GM23338 (cell line): ENCODE measurements at regions not wholly inside any gene's neighbourhood (a gene's known extent, or its start where the extent isn't known, plus 50 kb on each side); places are given as distances from the start of the nearest gene placed in this dataset.

Experiments used
- ATAC-seq: fragments of 200-7000 bp; cut with Tn5 transposase; 3 replicates; pipeline ENCODE4 v1.9.1; 2020
- DNase-seq: peaks from one replicate; pipeline ENCODE4 v3.0.0-alpha.2; 2015; ENCODE audit warnings: low spot score
- H2AFZ ChIP-seq: fragments of 200-600 bp; sonication (generic); 2 replicates; pipeline ENCODE4 v1.8.0; 2016; ENCODE audit warnings: antibody characterized with exemption, mild to moderate bottlenecking, moderate library complexity
- H3F3A ChIP-seq: fragments of 200-600 bp; sonication (generic); replicated peaks from 2 replicates; pipeline ENCODE4 v1.8.0; 2017; ENCODE audit warnings: antibody characterized with exemption, mixed run types, low read depth
- H3K27ac ChIP-seq: fragments of 200-600 bp; sonication (generic); 2 replicates; pipeline ENCODE4 v1.6.1; 2016; ENCODE audit warnings: low read depth
- H3K27me3 ChIP-seq: fragments of 200-600 bp; sonication (generic); 2 replicates; pipeline ENCODE4 v1.8.0; 2016; ENCODE audit warnings: mild to moderate bottlenecking, mixed run types, moderate library complexity; ENCODE audit not compliant: insufficient read depth
- H3K36me3 ChIP-seq: fragments of 200-600 bp; sonication (generic); 2 replicates; pipeline ENCODE4 v1.8.0; 2016; ENCODE audit warnings: mild to moderate bottlenecking; ENCODE audit not compliant: insufficient read depth
- H3K4me1 ChIP-seq: fragments of 200-600 bp; sonication (generic); 2 replicates; pipeline ENCODE4 v1.8.0; 2016; ENCODE audit warnings: mild to moderate bottlenecking, moderate library complexity; ENCODE audit not compliant: insufficient read depth
- H3K4me2 ChIP-seq: fragments of 200-600 bp; sonication (generic); 2 replicates; pipeline ENCODE4 v1.7.1; 2017; ENCODE audit warnings: mixed run types
- H3K4me3 ChIP-seq: fragments of 200-600 bp; sonication (generic); 2 replicates; pipeline ENCODE4 v1.6.1; 2016; ENCODE audit warnings: mixed run types
- H3K79me2 ChIP-seq: fragments of 200-600 bp; sonication (generic); replicated peaks from 2 replicates; pipeline ENCODE4 v1.8.0; 2017; ENCODE audit warnings: mild to moderate bottlenecking; ENCODE audit not compliant: insufficient read depth
- H3K9me2 ChIP-seq: fragments of 200-600 bp; sonication (generic); 2 replicates; pipeline ENCODE4 v1.8.0; 2017; ENCODE audit not compliant: insufficient read depth
- H4K20me1 ChIP-seq: fragments of 200-600 bp; sonication (generic); replicated peaks from 2 replicates; pipeline ENCODE4 v1.8.0; 2017; ENCODE audit warnings: mild to moderate bottlenecking; ENCODE audit not compliant: insufficient read depth
- H3K27ac Mint-ChIP-seq: 2 replicates; pipeline ENCODE4 v1.8.0; 2020; ENCODE audit warnings: inconsistent platforms, mild to moderate bottlenecking, moderate library complexity, mixed read lengths
- H3K27me3 Mint-ChIP-seq: 3 replicates; pipeline ENCODE4 v1.8.0; 2022; ENCODE audit warnings: low read depth, mild to moderate bottlenecking, moderate library complexity, mixed read lengths, inconsistent platforms; ENCODE audit not compliant: insufficient read depth, poor library complexity
- H3K36me3 Mint-ChIP-seq: 3 replicates; pipeline ENCODE4 v1.8.0; 2021; ENCODE audit warnings: low read depth, mild to moderate bottlenecking, inconsistent platforms, moderate library complexity, mixed read lengths
- H3K4me1 Mint-ChIP-seq: 3 replicates; pipeline ENCODE4 v1.8.0; 2020; ENCODE audit warnings: mild to moderate bottlenecking, inconsistent platforms, mixed read lengths
- H3K4me3 Mint-ChIP-seq: 3 replicates; pipeline ENCODE4 v1.8.0; 2021; ENCODE audit warnings: moderate library complexity, mild to moderate bottlenecking, inconsistent platforms, mixed read lengths
- H3K9me3 Mint-ChIP-seq: 3 replicates; pipeline ENCODE4 v1.8.0; 2020; ENCODE audit warnings: moderate library complexity, mild to moderate bottlenecking, inconsistent platforms, mixed read lengths
- CREB1 ChIP-seq: fragments of 250-450 bp; sonication (Bioruptor Pico); IDR thresholded peaks from 2 replicates; pipeline ENCODE4 v1.5.0; 2020; ENCODE audit warnings: low read depth, mild to moderate bottlenecking, moderate library complexity
- JUNB ChIP-seq: IDR thresholded peaks from one replicate; pipeline ENCODE4 v1.6.1; 2016; ENCODE audit warnings: antibody characterized with exemption; ENCODE audit not compliant: unreplicated experiment
- NANOG ChIP-seq: IDR thresholded peaks from 2 replicates; pipeline ENCODE4 v1.6.1; 2016; ENCODE audit warnings: antibody characterized with exemption, borderline replicate concordance
- TF ChIP-seq, protein P1 (sequence below): fragments of 250-450 bp; sonication (Bioruptor Pico); IDR thresholded peaks from 2 replicates; pipeline ENCODE4 v1.5.0; 2020; ENCODE audit warnings: mild to moderate bottlenecking, moderate library complexity
- TF ChIP-seq, protein P2 (sequence below): IDR thresholded peaks from 2 replicates; pipeline ENCODE4 v1.6.1; 2016; ENCODE audit warnings: antibody characterized with exemption
- TF ChIP-seq, protein P3 (sequence below): IDR thresholded peaks from one replicate; pipeline ENCODE4 v1.6.1; 2018; ENCODE audit warnings: antibody characterized with exemption; ENCODE audit not compliant: unreplicated experiment

DNA sequence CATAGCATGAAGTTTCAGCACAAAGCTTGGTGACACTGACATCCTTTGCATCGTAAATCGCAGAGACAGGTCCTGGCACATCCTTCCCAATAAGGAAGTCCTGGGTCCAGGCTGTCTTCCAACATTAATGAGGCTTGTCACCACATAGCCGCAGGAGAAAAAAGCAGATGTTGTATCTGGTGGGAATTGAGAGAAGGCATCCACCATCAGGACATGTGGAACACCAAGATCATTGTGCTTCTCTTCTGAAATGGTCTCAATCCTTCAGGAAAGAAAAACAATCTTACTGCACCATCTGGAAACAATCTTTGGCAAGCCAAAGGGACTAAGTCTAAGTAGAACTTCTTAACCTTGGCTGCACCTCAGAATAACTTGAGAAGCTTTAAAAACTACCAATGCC, 119.0 kb upstream of the ARHGAP28 start (continued):
- TF ChIP-seq, protein P1, sequence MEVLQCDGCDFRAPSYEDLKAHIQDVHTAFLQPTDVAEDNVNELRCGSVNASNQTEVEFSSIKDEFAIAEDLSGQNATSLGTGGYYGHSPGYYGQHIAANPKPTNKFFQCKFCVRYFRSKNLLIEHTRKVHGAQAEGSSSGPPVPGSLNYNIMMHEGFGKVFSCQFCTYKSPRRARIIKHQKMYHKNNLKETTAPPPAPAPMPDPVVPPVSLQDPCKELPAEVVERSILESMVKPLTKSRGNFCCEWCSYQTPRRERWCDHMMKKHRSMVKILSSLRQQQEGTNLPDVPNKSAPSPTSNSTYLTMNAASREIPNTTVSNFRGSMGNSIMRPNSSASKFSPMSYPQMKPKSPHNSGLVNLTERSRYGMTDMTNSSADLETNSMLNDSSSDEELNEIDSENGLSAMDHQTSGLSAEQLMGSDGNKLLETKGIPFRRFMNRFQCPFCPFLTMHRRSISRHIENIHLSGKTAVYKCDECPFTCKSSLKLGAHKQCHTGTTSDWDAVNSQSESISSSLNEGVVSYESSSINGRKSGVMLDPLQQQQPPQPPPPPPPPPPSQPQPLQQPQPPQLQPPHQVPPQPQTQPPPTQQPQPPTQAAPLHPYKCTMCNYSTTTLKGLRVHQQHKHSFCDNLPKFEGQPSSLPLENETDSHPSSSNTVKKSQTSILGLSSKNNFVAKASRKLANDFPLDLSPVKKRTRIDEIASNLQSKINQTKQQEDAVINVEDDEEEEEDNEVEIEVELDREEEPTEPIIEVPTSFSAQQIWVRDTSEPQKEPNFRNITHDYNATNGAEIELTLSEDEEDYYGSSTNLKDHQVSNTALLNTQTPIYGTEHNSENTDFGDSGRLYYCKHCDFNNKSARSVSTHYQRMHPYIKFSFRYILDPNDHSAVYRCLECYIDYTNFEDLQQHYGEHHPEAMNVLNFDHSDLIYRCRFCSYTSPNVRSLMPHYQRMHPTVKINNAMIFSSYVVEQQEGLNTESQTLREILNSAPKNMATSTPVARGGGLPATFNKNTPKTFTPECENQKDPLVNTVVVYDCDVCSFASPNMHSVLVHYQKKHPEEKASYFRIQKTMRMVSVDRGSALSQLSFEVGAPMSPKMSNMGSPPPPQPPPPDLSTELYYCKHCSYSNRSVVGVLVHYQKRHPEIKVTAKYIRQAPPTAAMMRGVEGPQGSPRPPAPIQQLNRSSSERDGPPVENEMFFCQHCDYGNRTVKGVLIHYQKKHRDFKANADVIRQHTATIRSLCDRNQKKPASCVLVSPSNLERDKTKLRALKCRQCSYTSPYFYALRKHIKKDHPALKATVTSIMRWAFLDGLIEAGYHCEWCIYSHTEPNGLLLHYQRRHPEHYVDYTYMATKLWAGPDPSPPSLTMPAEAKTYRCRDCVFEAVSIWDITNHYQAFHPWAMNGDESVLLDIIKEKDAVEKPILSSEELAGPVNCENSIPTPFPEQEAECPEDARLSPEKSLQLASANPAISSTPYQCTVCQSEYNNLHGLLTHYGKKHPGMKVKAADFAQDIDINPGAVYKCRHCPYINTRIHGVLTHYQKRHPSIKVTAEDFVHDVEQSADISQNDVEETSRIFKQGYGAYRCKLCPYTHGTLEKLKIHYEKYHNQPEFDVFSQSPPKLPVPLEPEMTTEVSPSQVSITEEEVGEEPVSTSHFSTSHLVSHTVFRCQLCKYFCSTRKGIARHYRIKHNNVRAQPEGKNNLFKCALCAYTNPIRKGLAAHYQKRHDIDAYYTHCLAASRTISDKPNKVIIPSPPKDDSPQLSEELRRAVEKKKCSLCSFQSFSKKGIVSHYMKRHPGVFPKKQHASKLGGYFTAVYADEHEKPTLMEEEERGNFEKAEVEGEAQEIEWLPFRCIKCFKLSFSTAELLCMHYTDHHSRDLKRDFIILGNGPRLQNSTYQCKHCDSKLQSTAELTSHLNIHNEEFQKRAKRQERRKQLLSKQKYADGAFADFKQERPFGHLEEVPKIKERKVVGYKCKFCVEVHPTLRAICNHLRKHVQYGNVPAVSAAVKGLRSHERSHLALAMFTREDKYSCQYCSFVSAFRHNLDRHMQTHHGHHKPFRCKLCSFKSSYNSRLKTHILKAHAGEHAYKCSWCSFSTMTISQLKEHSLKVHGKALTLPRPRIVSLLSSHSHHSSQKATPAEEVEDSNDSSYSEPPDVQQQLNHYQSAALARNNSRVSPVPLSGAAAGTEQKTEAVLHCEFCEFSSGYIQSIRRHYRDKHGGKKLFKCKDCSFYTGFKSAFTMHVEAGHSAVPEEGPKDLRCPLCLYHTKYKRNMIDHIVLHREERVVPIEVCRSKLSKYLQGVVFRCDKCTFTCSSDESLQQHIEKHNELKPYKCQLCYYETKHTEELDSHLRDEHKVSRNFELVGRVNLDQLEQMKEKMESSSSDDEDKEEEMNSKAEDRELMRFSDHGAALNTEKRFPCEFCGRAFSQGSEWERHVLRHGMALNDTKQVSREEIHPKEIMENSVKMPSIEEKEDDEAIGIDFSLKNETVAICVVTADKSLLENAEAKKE (CRISPR knock-in tag) = no peak
- TF ChIP-seq, protein P2, sequence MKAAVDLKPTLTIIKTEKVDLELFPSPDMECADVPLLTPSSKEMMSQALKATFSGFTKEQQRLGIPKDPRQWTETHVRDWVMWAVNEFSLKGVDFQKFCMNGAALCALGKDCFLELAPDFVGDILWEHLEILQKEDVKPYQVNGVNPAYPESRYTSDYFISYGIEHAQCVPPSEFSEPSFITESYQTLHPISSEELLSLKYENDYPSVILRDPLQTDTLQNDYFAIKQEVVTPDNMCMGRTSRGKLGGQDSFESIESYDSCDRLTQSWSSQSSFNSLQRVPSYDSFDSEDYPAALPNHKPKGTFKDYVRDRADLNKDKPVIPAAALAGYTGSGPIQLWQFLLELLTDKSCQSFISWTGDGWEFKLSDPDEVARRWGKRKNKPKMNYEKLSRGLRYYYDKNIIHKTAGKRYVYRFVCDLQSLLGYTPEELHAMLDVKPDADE = no peak

DNA sequence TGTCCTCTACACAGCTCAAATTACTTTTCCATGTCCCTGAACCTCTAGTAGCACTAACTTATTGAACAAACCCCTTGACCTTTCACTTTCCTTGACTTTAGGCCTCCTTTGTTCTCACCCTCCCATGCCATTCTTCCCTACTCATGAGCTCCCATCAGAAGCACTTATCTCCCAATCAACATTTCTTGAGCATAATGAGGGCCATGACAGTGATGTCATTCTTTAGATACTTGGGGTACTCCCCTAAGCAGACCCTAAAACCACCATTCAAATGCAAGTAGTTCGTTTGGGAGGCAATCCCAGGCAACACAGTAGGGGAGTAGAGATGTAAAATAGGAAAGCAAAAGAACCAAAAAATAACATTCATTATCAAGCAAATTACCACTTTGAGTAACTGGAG, 115.9 kb upstream of the ARHGAP28 start:
- ATAC-seq = peak; percentile 90
- DNase-seq = peak; percentile 46
- peaks cover 18% of the 10 kb centered on the region for H3K9me2 ChIP-seq
- Mint-ChIP-seq H3K9me3 (peaks cover 24% of the 10 kb centered on the region), H3K36me3 (peaks cover 26% of the 10 kb centered on the region), H3K4me1 (peaks cover 6% of the 10 kb centered on the region), H3K4me3 (no peak overlapping the region), H3K27ac (no peak overlapping the region), H3K27me3 (peaks cover 6% of the 10 kb centered on the region)
- H3K4me1 ChIP-seq = peaks cover 6% of the 10 kb centered on the region; the same call in 1 of the 2 replicates
- H3K79me2 ChIP-seq = no peaks in the 10 kb centered on the region
- no peak overlapping the region for H3K4me3 ChIP-seq
- no peak overlapping the region for H3K27ac ChIP-seq
- H3F3A ChIP-seq = no peaks in the 10 kb centered on the region
- H3K36me3 ChIP-seq = no peaks in the 10 kb centered on the region
- H3K4me2 ChIP-seq = no peak overlapping the region
- H2AFZ ChIP-seq = no peak overlapping the region
- no peaks in the 10 kb centered on the region for H4K20me1 ChIP-seq
- no peaks in the 10 kb centered on the region for H3K27me3 ChIP-seq
- TF ChIP-seq, protein P3, sequence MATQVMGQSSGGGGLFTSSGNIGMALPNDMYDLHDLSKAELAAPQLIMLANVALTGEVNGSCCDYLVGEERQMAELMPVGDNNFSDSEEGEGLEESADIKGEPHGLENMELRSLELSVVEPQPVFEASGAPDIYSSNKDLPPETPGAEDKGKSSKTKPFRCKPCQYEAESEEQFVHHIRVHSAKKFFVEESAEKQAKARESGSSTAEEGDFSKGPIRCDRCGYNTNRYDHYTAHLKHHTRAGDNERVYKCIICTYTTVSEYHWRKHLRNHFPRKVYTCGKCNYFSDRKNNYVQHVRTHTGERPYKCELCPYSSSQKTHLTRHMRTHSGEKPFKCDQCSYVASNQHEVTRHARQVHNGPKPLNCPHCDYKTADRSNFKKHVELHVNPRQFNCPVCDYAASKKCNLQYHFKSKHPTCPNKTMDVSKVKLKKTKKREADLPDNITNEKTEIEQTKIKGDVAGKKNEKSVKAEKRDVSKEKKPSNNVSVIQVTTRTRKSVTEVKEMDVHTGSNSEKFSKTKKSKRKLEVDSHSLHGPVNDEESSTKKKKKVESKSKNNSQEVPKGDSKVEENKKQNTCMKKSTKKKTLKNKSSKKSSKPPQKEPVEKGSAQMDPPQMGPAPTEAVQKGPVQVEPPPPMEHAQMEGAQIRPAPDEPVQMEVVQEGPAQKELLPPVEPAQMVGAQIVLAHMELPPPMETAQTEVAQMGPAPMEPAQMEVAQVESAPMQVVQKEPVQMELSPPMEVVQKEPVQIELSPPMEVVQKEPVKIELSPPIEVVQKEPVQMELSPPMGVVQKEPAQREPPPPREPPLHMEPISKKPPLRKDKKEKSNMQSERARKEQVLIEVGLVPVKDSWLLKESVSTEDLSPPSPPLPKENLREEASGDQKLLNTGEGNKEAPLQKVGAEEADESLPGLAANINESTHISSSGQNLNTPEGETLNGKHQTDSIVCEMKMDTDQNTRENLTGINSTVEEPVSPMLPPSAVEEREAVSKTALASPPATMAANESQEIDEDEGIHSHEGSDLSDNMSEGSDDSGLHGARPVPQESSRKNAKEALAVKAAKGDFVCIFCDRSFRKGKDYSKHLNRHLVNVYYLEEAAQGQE = no peak
- peak; percentile 53; the same call in 1 of the 2 replicates for TF ChIP-seq NANOG
- TF ChIP-seq JUNB = no peak
- peak; percentile 49; the same call in 1 of the 2 replicates for TF ChIP-seq CREB1 (CRISPR knock-in tag)
